ENCODE measurements at regions not wholly inside any gene's neighbourhood (a gene's known extent, or its start where the extent isn't known, plus 50 kb on each side); places are given as distances from the start of the nearest gene placed in this dataset.

DNA sequence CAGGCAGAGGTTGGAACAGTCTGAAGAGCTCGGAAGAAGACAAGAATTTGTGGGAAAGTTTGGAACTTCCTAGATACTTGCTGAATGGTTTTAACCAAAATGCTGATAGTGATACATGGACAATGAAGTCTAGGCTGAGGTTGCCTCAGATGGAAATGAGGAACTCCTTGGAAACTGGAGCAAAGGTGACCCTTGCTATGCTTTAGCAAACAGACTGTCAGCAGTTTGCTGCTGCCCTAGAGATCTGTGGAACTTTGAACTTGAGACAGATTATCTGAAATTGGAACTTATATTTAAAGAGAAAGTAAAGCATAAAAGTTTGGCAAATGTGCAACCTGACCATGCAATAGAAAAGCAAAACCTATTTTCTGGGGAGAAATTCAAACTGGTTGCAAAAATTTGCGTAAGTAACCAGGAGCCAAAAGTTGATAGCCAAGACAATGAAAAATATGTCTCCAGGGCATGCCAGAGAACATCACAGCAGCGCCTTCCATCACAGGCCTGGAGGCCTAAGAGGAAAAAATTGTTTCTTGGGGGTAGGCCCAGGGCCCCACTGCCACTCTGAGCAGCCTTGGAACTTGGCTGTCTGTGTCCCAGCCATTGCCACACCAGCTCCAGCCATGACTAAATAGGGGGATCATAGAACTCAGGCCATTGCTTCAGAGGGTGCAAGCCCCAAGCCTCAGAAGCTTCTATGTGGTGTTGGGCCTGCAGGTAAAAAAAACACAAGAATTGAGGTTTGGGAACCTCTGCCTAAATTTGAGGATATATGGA lies 675.3 kb downstream of the LTN1 start:
- TF ChIP-seq, protein P1, sequence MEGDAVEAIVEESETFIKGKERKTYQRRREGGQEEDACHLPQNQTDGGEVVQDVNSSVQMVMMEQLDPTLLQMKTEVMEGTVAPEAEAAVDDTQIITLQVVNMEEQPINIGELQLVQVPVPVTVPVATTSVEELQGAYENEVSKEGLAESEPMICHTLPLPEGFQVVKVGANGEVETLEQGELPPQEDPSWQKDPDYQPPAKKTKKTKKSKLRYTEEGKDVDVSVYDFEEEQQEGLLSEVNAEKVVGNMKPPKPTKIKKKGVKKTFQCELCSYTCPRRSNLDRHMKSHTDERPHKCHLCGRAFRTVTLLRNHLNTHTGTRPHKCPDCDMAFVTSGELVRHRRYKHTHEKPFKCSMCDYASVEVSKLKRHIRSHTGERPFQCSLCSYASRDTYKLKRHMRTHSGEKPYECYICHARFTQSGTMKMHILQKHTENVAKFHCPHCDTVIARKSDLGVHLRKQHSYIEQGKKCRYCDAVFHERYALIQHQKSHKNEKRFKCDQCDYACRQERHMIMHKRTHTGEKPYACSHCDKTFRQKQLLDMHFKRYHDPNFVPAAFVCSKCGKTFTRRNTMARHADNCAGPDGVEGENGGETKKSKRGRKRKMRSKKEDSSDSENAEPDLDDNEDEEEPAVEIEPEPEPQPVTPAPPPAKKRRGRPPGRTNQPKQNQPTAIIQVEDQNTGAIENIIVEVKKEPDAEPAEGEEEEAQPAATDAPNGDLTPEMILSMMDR (IDR thresholded peaks at IDR 0.05; ENCODE audit: borderline replicate concordance, extremely low read depth, low read length, poor library complexity, severe bottlenecking): no peak
- no peak for TF ChIP-seq EZH2 (IDR thresholded peaks at IDR 0.05; ENCODE audit: borderline replicate concordance, low read depth, low read length, severe bottlenecking)
